ENCODE measurements at regions not wholly inside any gene's neighbourhood (a gene's known extent, or its start where the extent isn't known, plus 50 kb on each side); places are given as distances from the start of the nearest gene placed in this dataset.

GRCh38 chr7:93015101-93015778, 102.5 kb downstream of the SAMD9 start:
- no peak overlapping the region for H3K27ac ChIP-seq
- no peak overlapping the region for H3K4me2 ChIP-seq (ENCODE audit: low read length)

GRCh38 chr7:93014410-93014809, 103.4 kb downstream of the SAMD9 start:
- Histone ChIP-seq H3K9ac (no peak overlapping the region), H2AFZ (peak overlapping the region; percentile 18), H3K4me3 (ENCODE audit: low read depth, low read length) (no peak overlapping the region), H3K27me3 (ENCODE audit: control insufficient read depth, insufficient read depth, low read length) (no peaks in the 10 kb centered on the region), H3K4me2 (ENCODE audit: low read length) (no peak overlapping the region), H3K79me2 (no peaks in the 10 kb centered on the region), H3K4me1 (no peaks in the 10 kb centered on the region), H3K36me3 (ENCODE audit: control insufficient read depth, insufficient read depth, low read length) (no peaks in the 10 kb centered on the region), H3K9me3 (ENCODE audit: control insufficient read depth, low read length) (no peaks in the 10 kb centered on the region), H3K27ac (no peak overlapping the region)
- no peak for TF ChIP-seq CTCF (IDR thresholded peaks at IDR 0.05)

More at GRCh38 chr7:93015101-93015778, 102.5 kb downstream of the SAMD9 start:
- no peak overlapping the region for H3K9ac ChIP-seq
- no peak for TF ChIP-seq CTCF (IDR thresholded peaks at IDR 0.05)
- no peaks in the 10 kb centered on the region for H3K36me3 ChIP-seq (ENCODE audit: control insufficient read depth, insufficient read depth, low read length)
- H3K9me3 ChIP-seq (ENCODE audit: control insufficient read depth, low read length), result no peaks in the 10 kb centered on the region
- no peak overlapping the region for H2AFZ ChIP-seq
- H3K79me2 ChIP-seq, result no peaks in the 10 kb centered on the region
- no peak overlapping the region for H3K4me3 ChIP-seq (ENCODE audit: low read depth, low read length)
- no peaks in the 10 kb centered on the region for H3K27me3 ChIP-seq (ENCODE audit: control insufficient read depth, insufficient read depth, low read length)
- H3K4me1 ChIP-seq, result no peaks in the 10 kb centered on the region

GRCh38 chr7:93013446-93014061, 104.2 kb downstream of the SAMD9 start:
- Histone ChIP-seq H3K79me2 (no peaks in the 10 kb centered on the region), H3K27ac (no peak overlapping the region), H3K36me3 (ENCODE audit: control insufficient read depth, insufficient read depth, low read length) (no peaks in the 10 kb centered on the region), H3K4me2 (ENCODE audit: low read length) (no peak overlapping the region), H3K4me1 (no peaks in the 10 kb centered on the region), H3K9me3 (ENCODE audit: control insufficient read depth, low read length) (no peaks in the 10 kb centered on the region), H3K9ac (no peak overlapping the region), H3K4me3 (ENCODE audit: low read depth, low read length) (no peak overlapping the region), H2AFZ (no peak overlapping the region), H3K27me3 (ENCODE audit: control insufficient read depth, insufficient read depth, low read length) (no peaks in the 10 kb centered on the region)
- no peak for TF ChIP-seq CTCF (IDR thresholded peaks at IDR 0.05)

GRCh38 chr7:93011351-93012294, 106.2 kb downstream of the SAMD9 start:
- no peak for TF ChIP-seq CTCF (IDR thresholded peaks at IDR 0.05)
- H3K27ac ChIP-seq, result no peak overlapping the region
- no peak overlapping the region for H2AFZ ChIP-seq
- no peak overlapping the region for H3K4me2 ChIP-seq (ENCODE audit: low read length)
- no peak overlapping the region for H3K4me3 ChIP-seq (ENCODE audit: low read depth, low read length)
- no peaks in the 10 kb centered on the region for H3K79me2 ChIP-seq
- no peaks in the 10 kb centered on the region for H3K9me3 ChIP-seq (ENCODE audit: control insufficient read depth, low read length)
- H3K36me3 ChIP-seq (ENCODE audit: control insufficient read depth, insufficient read depth, low read length), result no peaks in the 10 kb centered on the region
- no peak overlapping the region for H3K9ac ChIP-seq
- H3K4me1 ChIP-seq, result no peaks in the 10 kb centered on the region
- H3K27me3 ChIP-seq (ENCODE audit: control insufficient read depth, insufficient read depth, low read length), result no peaks in the 10 kb centered on the region
